Mesendoderm (in vitro differentiated cells): ENCODE measurements at regions not wholly inside any gene's neighbourhood (a gene's known extent, or its start where the extent isn't known, plus 50 kb on each side); places are given as distances from the start of the nearest gene placed in this dataset.
"Not testable (repeated sequence)": the region's sequence is repeated elsewhere in the genome, so short reads cannot be mapped to it uniquely, and the experiment has no call there.

Source experiments
- DNase-seq: peaks from one replicate; pipeline ENCODE4 v3.0.0; 2013
- H2AK5ac ChIP-seq: 2 replicates; pipeline ENCODE4 v1.6.1; 2013; ENCODE audit warnings: low read length, inconsistent platforms
- H2BK120ac ChIP-seq: 2 replicates; pipeline ENCODE4 v1.6.1; 2013; ENCODE audit warnings: low read depth, mild to moderate bottlenecking, low read length, moderate library complexity, mixed read lengths
- H2BK15ac ChIP-seq: replicated peaks from 2 replicates; pipeline ENCODE4 v1.6.1; 2013; ENCODE audit warnings: low read depth, mild to moderate bottlenecking, moderate library complexity
- H2BK5ac ChIP-seq: 2 replicates; pipeline ENCODE4 v1.6.1; 2013; ENCODE audit warnings: low read length, inconsistent platforms
- H3K18ac ChIP-seq: 2 replicates; pipeline ENCODE4 v1.6.1; 2013; ENCODE audit warnings: mild to moderate bottlenecking, low read length, mixed read lengths
- H3K23ac ChIP-seq: one replicate; pipeline ENCODE4 v1.6.1; 2013; ENCODE audit warnings: low read length
- H3K27ac ChIP-seq: 2 replicates; pipeline ENCODE4 v1.5.1; 2013; ENCODE audit warnings: low read depth, mild to moderate bottlenecking, inconsistent platforms, low read length, moderate library complexity
- H3K27me3 ChIP-seq: 2 replicates; pipeline ENCODE4 v1.6.1; 2013; ENCODE audit warnings: low read length, control low read depth, mild to moderate bottlenecking, inconsistent platforms; ENCODE audit not compliant: insufficient read depth, poor library complexity
- H3K36me3 ChIP-seq: 2 replicates; pipeline ENCODE4 v1.6.1; 2013; ENCODE audit warnings: low read length, inconsistent platforms; ENCODE audit not compliant: control insufficient read depth, insufficient read depth
- H3K4ac ChIP-seq: one replicate; pipeline ENCODE4 v1.6.1; 2013; ENCODE audit warnings: low read depth, mild to moderate bottlenecking, low read length, moderate library complexity
- H3K4me1 ChIP-seq: 2 replicates; pipeline ENCODE4 v1.6.1; 2013; ENCODE audit warnings: low read depth, low read length, inconsistent platforms; ENCODE audit not compliant: control insufficient read depth
- H3K4me2 ChIP-seq: 2 replicates; pipeline ENCODE4 v1.6.1; 2013; ENCODE audit warnings: low read length
- H3K4me3 ChIP-seq: 2 replicates; pipeline ENCODE4 v1.5.1; 2013; ENCODE audit warnings: mild to moderate bottlenecking, low read length
- H3K56ac ChIP-seq: one replicate; pipeline ENCODE4 v1.6.1; 2013; ENCODE audit warnings: low read length
- H3K79me1 ChIP-seq: 2 replicates; pipeline ENCODE4 v1.6.1; 2013; ENCODE audit warnings: low read length, inconsistent platforms
- H3K79me2 ChIP-seq: 2 replicates; pipeline ENCODE4 v1.6.1; 2013; ENCODE audit warnings: mild to moderate bottlenecking, low read length; ENCODE audit not compliant: control insufficient read depth, insufficient read depth
- H3K9ac ChIP-seq: 2 replicates; pipeline ENCODE4 v1.6.1; 2013; ENCODE audit warnings: low read length, inconsistent platforms
- H4K5ac ChIP-seq: one replicate; pipeline ENCODE4 v1.6.1; 2013; ENCODE audit warnings: low read length
- H4K8ac ChIP-seq: one replicate; pipeline ENCODE4 v1.6.1; 2013; ENCODE audit warnings: low read depth, mild to moderate bottlenecking, control low read depth, low read length, moderate library complexity
- WGBS: extraction: QIAGEN DNeasy Blood & Tissue Kit; methylation state at CpG from one replicate; pipeline ENCODE4 v1.1.7; 2013; ENCODE audit warnings: low lambda C conversion rate, missing lambda C conversion rate; ENCODE audit not compliant: insufficient coverage; ENCODE audit errors: extremely low coverage; 5-methylcytosine and 5-hydroxymethylcytosine counted together

GRCh38 chr6:146984251-146984924 lies 219.8 kb upstream of the STXBP5 start:
- Histone ChIP-seq H3K9ac (no peak overlapping the region), H3K79me1 (no peaks in the 10 kb centered on the region), H3K4me2 (no peak overlapping the region), H3K4me3 (no peak overlapping the region), H3K4me1 (no peaks in the 10 kb centered on the region), H2BK120ac (no peak overlapping the region), H2BK5ac (no peak overlapping the region), H3K79me2 (no peaks in the 10 kb centered on the region), H3K18ac (no peak overlapping the region), H3K23ac (no peak overlapping the region), H3K56ac (no peak overlapping the region), H4K8ac (no peak overlapping the region), H4K5ac (no peak overlapping the region), H2AK5ac (no peak overlapping the region), H3K36me3 (no peaks in the 10 kb centered on the region), H3K27ac (no peak overlapping the region), H3K27me3 (no peaks in the 10 kb centered on the region), H2BK15ac (no peak overlapping the region), H3K4ac (no peak overlapping the region)
- peak; percentile 19 for DNase-seq
- no CpG with 5 or more reads among the region's 11 CpGs for WGBS

DNA sequence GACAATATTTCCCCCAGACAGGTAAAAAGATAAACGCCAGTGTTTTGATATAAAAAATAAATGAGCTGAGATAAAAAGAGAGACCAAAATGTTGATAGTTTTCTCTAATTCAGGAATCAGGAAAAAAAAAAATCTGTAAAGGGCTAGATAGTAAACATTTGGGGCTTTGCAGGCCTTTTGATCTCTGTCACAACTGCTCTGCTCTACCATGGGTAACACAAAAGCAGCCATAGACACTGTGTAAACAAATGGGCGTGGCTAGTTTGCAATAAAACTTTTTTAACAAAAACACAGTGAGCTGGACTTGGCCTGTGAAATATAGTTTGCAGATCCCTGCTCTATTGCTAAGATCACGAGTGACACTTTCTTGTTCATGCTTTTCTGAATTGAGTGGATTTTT lies 219.1 kb upstream of the STXBP5 start:
- H4K8ac ChIP-seq: no peak overlapping the region
- H2BK5ac ChIP-seq: no peak overlapping the region
- H3K4me3 ChIP-seq: no peak overlapping the region
- H3K27me3 ChIP-seq: no peaks in the 10 kb centered on the region
- no peaks in the 10 kb centered on the region for H3K79me1 ChIP-seq
- H4K5ac ChIP-seq: no peak overlapping the region
- no peak overlapping the region for H3K56ac ChIP-seq
- H3K36me3 ChIP-seq: no peaks in the 10 kb centered on the region
- no peak overlapping the region for H3K23ac ChIP-seq
- no peak for DNase-seq
- no peak overlapping the region for H2AK5ac ChIP-seq
- no peak overlapping the region for H3K18ac ChIP-seq
- WGBS: no CpG with 5 or more reads among the region's 3 CpGs
- H3K4ac ChIP-seq: no peak overlapping the region
- no peak overlapping the region for H3K27ac ChIP-seq
- no peak overlapping the region for H3K9ac ChIP-seq
- H3K4me2 ChIP-seq: no peak overlapping the region
- H2BK120ac ChIP-seq: no peak overlapping the region
- no peak overlapping the region for H2BK15ac ChIP-seq
- no peaks in the 10 kb centered on the region for H3K4me1 ChIP-seq
- no peaks in the 10 kb centered on the region for H3K79me2 ChIP-seq

DNA sequence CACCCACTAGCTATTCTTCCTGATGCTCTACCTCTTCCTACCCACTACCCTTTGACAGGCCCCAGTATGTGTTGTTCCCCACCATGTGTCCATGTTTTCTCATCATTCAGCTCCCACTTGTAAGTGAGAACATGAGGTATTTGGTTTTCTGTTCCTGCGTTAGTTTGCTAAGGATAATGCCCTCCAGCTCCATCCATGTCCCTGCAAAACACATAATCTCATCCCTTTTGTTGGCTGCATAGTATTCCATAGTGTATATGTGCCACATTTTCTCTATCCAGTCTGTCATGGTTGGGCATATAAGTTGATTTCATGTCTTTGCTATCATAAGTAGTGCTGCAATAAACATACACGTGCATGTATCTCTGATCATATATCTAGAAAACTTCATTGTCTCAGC lies 218.3 kb upstream of the STXBP5 start:
- Histone ChIP-seq H3K4ac (no peak overlapping the region), H3K36me3 (no peaks in the 10 kb centered on the region), H3K4me2 (no peak overlapping the region), H3K27me3 (no peaks in the 10 kb centered on the region), H2AK5ac (no peak overlapping the region), H2BK120ac (no peak overlapping the region), H3K4me1 (no peaks in the 10 kb centered on the region), H4K5ac (no peak overlapping the region), H3K4me3 (no peak overlapping the region), H3K9ac (no peak overlapping the region), H3K18ac (no peak overlapping the region), H2BK5ac (no peak overlapping the region), H3K79me1 (no peaks in the 10 kb centered on the region), H3K79me2 (no peaks in the 10 kb centered on the region), H3K56ac (no peak overlapping the region), H3K23ac (no peak overlapping the region), H4K8ac (no peak overlapping the region), H2BK15ac (no peak overlapping the region), H3K27ac (no peak overlapping the region)
- no peak for DNase-seq
- no CpG with 5 or more reads among the region's 2 CpGs for WGBS

GRCh38 chr6:146987938-146988337 lies 216.3 kb upstream of the STXBP5 start:
- not testable (repeated sequence) for DNase-seq, H2BK15ac ChIP-seq, H4K8ac ChIP-seq, H3K4me3 ChIP-seq, H3K27me3 ChIP-seq, H3K79me1 ChIP-seq, H3K4me1 ChIP-seq, H2BK120ac ChIP-seq, H3K36me3 ChIP-seq, H3K4me2 ChIP-seq, H3K79me2 ChIP-seq, H2AK5ac ChIP-seq, H3K4ac ChIP-seq, H2BK5ac ChIP-seq, H3K9ac ChIP-seq, H3K18ac ChIP-seq, H3K56ac ChIP-seq, H3K23ac ChIP-seq, H4K5ac ChIP-seq, H3K27ac ChIP-seq
- no CpG with 5 or more reads among the region's 1 CpG for WGBS

- Histone ChIP-seq H4K5ac (no peak overlapping the region), H2BK120ac (no peak overlapping the region), H3K27ac (no peak overlapping the region), H3K18ac (no peak overlapping the region), H3K79me2 (no peaks in the 10 kb centered on the region), H4K8ac (no peak overlapping the region), H3K23ac (no peak overlapping the region), H3K27me3 (no peaks in the 10 kb centered on the region), H3K4me2 (no peak overlapping the region), H2BK5ac (no peak overlapping the region), H3K79me1 (no peaks in the 10 kb centered on the region), H3K9ac (no peak overlapping the region), H2AK5ac (no peak overlapping the region), H3K36me3 (no peaks in the 10 kb centered on the region), H3K4me3 (no peak overlapping the region), H3K4me1 (no peaks in the 10 kb centered on the region), H2BK15ac (no peak overlapping the region), H3K4ac (no peak overlapping the region), H3K56ac (no peak overlapping the region)
- no peak for DNase-seq
- WGBS: no CpG with 5 or more reads among the region's 4 CpGs
These were observed 214.4 kb upstream of the STXBP5 start for GRCh38 chr6:146989860-146990259.

- H3K79me1 ChIP-seq: no peaks in the 10 kb centered on the region
- no peak overlapping the region for H3K27ac ChIP-seq
- no peak overlapping the region for H4K8ac ChIP-seq
- H3K27me3 ChIP-seq: no peaks in the 10 kb centered on the region
- no peak overlapping the region for H3K4me3 ChIP-seq
- no peaks in the 10 kb centered on the region for H3K79me2 ChIP-seq
- no peak overlapping the region for H2BK5ac ChIP-seq
- H3K4me2 ChIP-seq: no peak overlapping the region
- no CpG with 5 or more reads among the region's 2 CpGs for WGBS
- no peak overlapping the region for H2BK15ac ChIP-seq
- H3K56ac ChIP-seq: no peak overlapping the region
- DNase-seq: no peak
- no peak overlapping the region for H4K5ac ChIP-seq
- H3K9ac ChIP-seq: no peak overlapping the region
- H3K18ac ChIP-seq: no peak overlapping the region
- no peak overlapping the region for H3K23ac ChIP-seq
- H3K4me1 ChIP-seq: no peaks in the 10 kb centered on the region
- H3K36me3 ChIP-seq: no peaks in the 10 kb centered on the region
- H3K4ac ChIP-seq: no peak overlapping the region
- no peak overlapping the region for H2AK5ac ChIP-seq
- H2BK120ac ChIP-seq: no peak overlapping the region
These were observed 213.9 kb upstream of the STXBP5 start for GRCh38 chr6:146990284-146990683.
